Spleen (tissue), 11 donors: ENCODE measurements at regions not wholly inside any gene's neighbourhood (a gene's known extent, or its start where the extent isn't known, plus 50 kb on each side); places are given as distances from the start of the nearest gene placed in this dataset.

Source experiments
- DNase-seq: peaks from one replicate; pipeline ENCODE4 v3.0.0-alpha.2; 2020
- H3K27ac ChIP-seq, 8 donors: fragments of 200-600 bp; sonication (generic) in 7 of 8; 1 replicate in 4 of 8; 2 replicates in 4 of 8; pipeline versions ENCODE4 v1.5.0 to v1.8.0; 2016 to 2021; ENCODE audit warnings: inconsistent platforms in 4 of 8, mild to moderate bottlenecking in 4 of 8, moderate library complexity in 1 of 8
- H3K27me3 ChIP-seq, 7 donors: fragments of 200-600 bp; sonication (generic) in 6 of 7; replicated peaks in 1 of 7; 1 replicate in 4 of 7; 2 replicates in 3 of 7; pipeline versions ENCODE4 v1.5.0 to v1.8.0; 2016 to 2021; ENCODE audit warnings: inconsistent platforms in 3 of 7, mild to moderate bottlenecking in 1 of 7
- H3K36me3 ChIP-seq, 6 donors: fragments of 200-600 bp; sonication (generic) in 5 of 6; 1 replicate in 4 of 6; 2 replicates in 2 of 6; pipeline versions ENCODE4 v1.5.0 to v1.8.0; 2016 to 2021; ENCODE audit warnings: inconsistent platforms in 2 of 6
- H3K4me1 ChIP-seq, 6 donors: fragments of 200-600 bp; sonication (generic) in 5 of 6; 1 replicate in 3 of 6; 2 replicates in 3 of 6; pipeline versions ENCODE4 v1.5.0 to v1.8.0; 2016 to 2021; ENCODE audit warnings: inconsistent platforms in 3 of 6
- H3K4me3 ChIP-seq, 8 donors: fragments of 200-600 bp; sonication (generic) in 7 of 8; 1 replicate in 4 of 8; 2 replicates in 4 of 8; pipeline versions ENCODE4 v1.5.0 to v1.8.0; 2016 to 2021; ENCODE audit warnings: inconsistent platforms in 4 of 8, mild to moderate bottlenecking in 4 of 8, moderate library complexity in 2 of 8
- H3K9me3 ChIP-seq, 8 donors: fragments of 200-600 bp; sonication (generic) in 7 of 8; 1 replicate in 4 of 8; 2 replicates in 4 of 8; pipeline versions ENCODE4 v1.5.0 to v1.8.0; 2016 to 2021; ENCODE audit warnings: inconsistent platforms in 4 of 8
- POLR2A ChIP-seq, 3 donors: fragments of 450-650 bp; IDR thresholded peaks; one replicate each; pipeline ENCODE4 v1.5.1; 2017; ENCODE audit warnings: antibody characterized with exemption in 3 of 3, mild to moderate bottlenecking in 1 of 3
- POLR2AphosphoS5 ChIP-seq, 3 donors: sonication (generic); formaldehyde crosslinking; IDR thresholded peaks; one replicate each; pipeline ENCODE4 v1.5.1; 2017; ENCODE audit warnings: antibody characterized with exemption in 3 of 3
- WGBS, 5 donors: extraction: QIAGEN DNeasy Blood & Tissue Kit in 3 of 5; methylation state at CpG; one replicate each; pipeline versions ENCODE4 v1.1.5 to v1.1.7; 2013 to 2018; 5-methylcytosine and 5-hydroxymethylcytosine counted together
- intact Hi-C: fragments of 100-400 bp; cut with DNase I; formaldehyde crosslinking; loops from one replicate; pipeline ENCODE4 v1.15.0; 2023; ENCODE audit warnings: low total_unique reads
- TF ChIP-seq, protein P1 (sequence below), 11 experiments: fragments of 200-600 bp in 7 of 11; fragments of 450-650 bp in 4 of 11; sonication (generic) in 4 of 11; IDR thresholded peaks in 8 of 11; conservative IDR thresholded peaks in 3 of 11; 1 replicate in 7 of 11; 2 replicates in 4 of 11; pipeline versions ENCODE4 v1.4.0 to v1.8.0; 2016 to 2021; ENCODE audit warnings: antibody characterized with exemption in 11 of 11, inconsistent platforms in 4 of 11, mild to moderate bottlenecking in 1 of 11
- donor health status: healthy with polysubstance abuse.
- donor health status: DM: no; HTN: no; CAD: no; lungs with moderate emphysema.
- donor health status: DM: no; HTN: no; CAD: no.
- donor health status: Bipolar disorder and iron deficiency.
- donor health status: healthy.
- donor health status: DM: no; HTN: no; CAD: no.
- donor health status: DM: yes; HTN: yes; CAD: no.

DNA sequence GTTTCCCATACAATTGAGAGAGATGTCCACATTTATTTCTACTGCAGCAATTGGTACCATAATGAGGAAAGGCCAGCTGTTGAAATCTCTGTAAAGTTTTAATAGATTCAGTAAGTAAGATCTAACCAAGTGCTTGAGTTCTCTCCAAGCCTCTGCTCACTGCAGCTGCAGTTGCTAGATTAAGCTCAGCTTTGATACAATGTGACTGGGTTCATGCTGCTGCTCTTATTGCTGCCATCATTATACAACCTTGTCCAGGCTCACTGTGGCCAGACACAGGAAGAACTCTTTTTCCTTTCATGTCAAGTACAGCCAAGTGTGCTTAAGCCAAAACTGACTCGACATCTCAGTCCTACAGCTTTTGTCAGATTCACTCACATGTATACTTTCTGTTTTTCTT is 423.5 kb downstream of the GJA1 start:
- Histone ChIP-seq H3K36me3 (no peaks in the 10 kb centered on the region), H3K27ac (no peak overlapping the region), H3K4me3 (no peak overlapping the region), H3K9me3 (peaks cover 0 to 5% (median 0%) of the 10 kb centered on the region in 8 donors), H3K27me3 (no peaks in the 10 kb centered on the region), H3K4me1 (no peaks in the 10 kb centered on the region)
- no peak for DNase-seq
- WGBS, 5 donors: 41 to 54% (median 48%) methylated on average over 1 of the region's 1 CpG
- TF ChIP-seq POLR2AphosphoS5 (IDR thresholded peaks at IDR 0.05) (no peak), POLR2A (IDR thresholded peaks at IDR 0.05) (no peak)
- TF ChIP-seq, protein P1, sequence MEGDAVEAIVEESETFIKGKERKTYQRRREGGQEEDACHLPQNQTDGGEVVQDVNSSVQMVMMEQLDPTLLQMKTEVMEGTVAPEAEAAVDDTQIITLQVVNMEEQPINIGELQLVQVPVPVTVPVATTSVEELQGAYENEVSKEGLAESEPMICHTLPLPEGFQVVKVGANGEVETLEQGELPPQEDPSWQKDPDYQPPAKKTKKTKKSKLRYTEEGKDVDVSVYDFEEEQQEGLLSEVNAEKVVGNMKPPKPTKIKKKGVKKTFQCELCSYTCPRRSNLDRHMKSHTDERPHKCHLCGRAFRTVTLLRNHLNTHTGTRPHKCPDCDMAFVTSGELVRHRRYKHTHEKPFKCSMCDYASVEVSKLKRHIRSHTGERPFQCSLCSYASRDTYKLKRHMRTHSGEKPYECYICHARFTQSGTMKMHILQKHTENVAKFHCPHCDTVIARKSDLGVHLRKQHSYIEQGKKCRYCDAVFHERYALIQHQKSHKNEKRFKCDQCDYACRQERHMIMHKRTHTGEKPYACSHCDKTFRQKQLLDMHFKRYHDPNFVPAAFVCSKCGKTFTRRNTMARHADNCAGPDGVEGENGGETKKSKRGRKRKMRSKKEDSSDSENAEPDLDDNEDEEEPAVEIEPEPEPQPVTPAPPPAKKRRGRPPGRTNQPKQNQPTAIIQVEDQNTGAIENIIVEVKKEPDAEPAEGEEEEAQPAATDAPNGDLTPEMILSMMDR (IDR thresholded peaks at IDR 0.05 in 8 of 11, conservative IDR thresholded peaks at IDR 0.05 in 3 of 11): no peak
- intact Hi-C loops: no loop called here

DNA sequence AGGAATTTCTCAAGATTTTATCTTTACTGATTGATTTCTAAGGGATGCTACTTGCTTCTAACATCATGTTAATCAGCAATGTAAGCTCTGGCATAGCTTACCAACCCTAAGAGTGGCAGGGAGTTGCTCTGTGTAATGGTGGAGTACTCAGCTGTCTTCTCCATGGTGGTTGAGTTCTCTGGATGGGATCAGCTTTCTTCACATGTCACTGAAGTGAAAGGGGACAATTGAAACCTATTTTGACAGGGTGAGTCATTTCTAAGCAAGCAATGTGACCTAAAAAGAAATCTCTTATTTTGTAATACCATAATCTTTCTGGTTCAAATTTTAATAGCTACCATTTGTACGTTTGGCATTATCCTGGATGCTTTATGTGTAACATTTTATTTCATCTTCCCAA is 430.4 kb downstream of the GJA1 start:
- Histone ChIP-seq H3K4me3 (no peak overlapping the region), H3K4me1 (no peaks in the 10 kb centered on the region), H3K27ac (no peak overlapping the region), H3K27me3 (no peaks in the 10 kb centered on the region), H3K36me3 (no peaks in the 10 kb centered on the region), H3K9me3 (peaks cover 0 to 5% (median 0%) of the 10 kb centered on the region in 8 donors)
- WGBS, 5 donors: 57 to 89% (median 63%) methylated on average over 1 of the region's 1 CpG
- DNase-seq: no peak
- intact Hi-C loops: no loop called here
- TF ChIP-seq, protein P1 (IDR thresholded peaks at IDR 0.05 in 8 of 11, conservative IDR thresholded peaks at IDR 0.05 in 3 of 11): no peak
- TF ChIP-seq POLR2AphosphoS5 (IDR thresholded peaks at IDR 0.05) (no peak), POLR2A (IDR thresholded peaks at IDR 0.05) (no peak)

DNA sequence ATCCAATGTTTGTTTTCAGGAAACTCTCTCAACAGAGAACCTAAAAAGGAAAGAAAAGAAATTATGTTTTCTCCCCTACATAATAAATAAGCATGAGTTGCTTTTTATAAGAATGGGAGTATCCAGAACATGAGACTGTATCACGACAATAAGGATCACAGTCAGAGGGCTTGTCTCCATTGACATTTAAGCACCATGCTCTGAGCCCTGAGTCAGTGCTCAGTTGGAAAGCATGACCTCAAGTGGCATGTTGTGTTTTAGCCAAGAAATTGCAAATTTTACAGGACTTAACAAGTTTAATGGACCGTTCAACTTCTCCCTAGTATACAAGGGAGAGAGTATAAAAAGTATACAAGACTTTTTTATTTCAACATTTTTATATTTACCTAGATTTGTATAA is 431.6 kb downstream of the GJA1 start:
- no peak overlapping the region for H3K4me3 ChIP-seq
- TF ChIP-seq POLR2A (IDR thresholded peaks at IDR 0.05): no peak
- TF ChIP-seq, protein P1 (IDR thresholded peaks at IDR 0.05 in 8 of 11, conservative IDR thresholded peaks at IDR 0.05 in 3 of 11): no peak
- TF ChIP-seq POLR2AphosphoS5 (IDR thresholded peaks at IDR 0.05): no peak
- no peak overlapping the region for H3K27ac ChIP-seq
- no peak for DNase-seq
- H3K4me1 ChIP-seq: no peaks in the 10 kb centered on the region
- H3K9me3 ChIP-seq: no peaks in the 10 kb centered on the region
- no peaks in the 10 kb centered on the region for H3K36me3 ChIP-seq
- no peaks in the 10 kb centered on the region for H3K27me3 ChIP-seq
- intact Hi-C loops: no loop called here
- WGBS, 5 donors: 67 to 80% (median 69%) methylated on average over 2 of the region's 2 CpGs

DNA sequence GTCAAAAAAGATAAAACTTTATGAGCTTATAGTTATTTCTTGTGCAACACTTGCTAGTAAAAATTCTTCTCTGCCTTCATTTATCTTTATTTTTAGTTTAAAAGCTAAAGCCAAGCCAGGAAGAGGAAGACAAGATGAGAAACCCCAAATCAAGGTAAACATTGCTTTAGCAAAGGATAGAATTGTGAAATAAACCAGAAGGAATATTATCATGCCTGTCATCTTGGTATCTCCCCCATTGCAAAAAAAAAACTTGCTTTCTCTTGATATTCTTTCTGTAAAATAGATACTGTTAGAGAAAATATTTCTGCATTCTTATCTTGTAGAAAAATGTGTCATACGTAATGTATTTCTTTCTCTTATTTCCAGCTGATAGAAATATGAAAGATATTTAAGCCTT is 432.8 kb downstream of the GJA1 start:
- Histone ChIP-seq H3K27me3 (no peaks in the 10 kb centered on the region), H3K4me3 (no peak overlapping the region), H3K36me3 (no peaks in the 10 kb centered on the region), H3K27ac (no peak overlapping the region), H3K4me1 (no peaks in the 10 kb centered on the region), H3K9me3 (no peaks in the 10 kb centered on the region)
- TF ChIP-seq, protein P1 (IDR thresholded peaks at IDR 0.05 in 8 of 11, conservative IDR thresholded peaks at IDR 0.05 in 3 of 11): no peak
- TF ChIP-seq POLR2AphosphoS5 (IDR thresholded peaks at IDR 0.05) (no peak), POLR2A (IDR thresholded peaks at IDR 0.05) (no peak)
- WGBS, 5 donors: 85 to 96% (median 86%) methylated on average over 1 of the region's 1 CpG
- no peak for DNase-seq
- intact Hi-C loops: no loop called here
